ENCODE measurements at regions not wholly inside any gene's neighbourhood (a gene's known extent, or its start where the extent isn't known, plus 50 kb on each side); places are given as distances from the start of the nearest gene placed in this dataset.

- no peak for TF ChIP-seq YY1 (IDR thresholded peaks at IDR 0.05; ENCODE audit: insufficient read depth, insufficient read length)
- no peak for TF ChIP-seq ZNF274 (IDR thresholded peaks at IDR 0.05; ENCODE audit: low read depth, low read length)
- no peak for TF ChIP-seq SUZ12 (IDR thresholded peaks at IDR 0.05; ENCODE audit: extremely low read depth, insufficient read depth, insufficient read length)
Measured at GRCh38 chr4:66300336-66300934, 630.1 kb upstream of the EPHA5 start.

Data from NT2/D1 (cell line).